Epithelial cell of esophagus (primary cell): ENCODE measurements at regions not wholly inside any gene's neighbourhood (a gene's known extent, or its start where the extent isn't known, plus 50 kb on each side); places are given as distances from the start of the nearest gene placed in this dataset.
A peak's percentile ranks its signal among the peaks of the same experiment; 100 is the strongest.

Source experiments
- DNase-seq: peaks from one replicate; pipeline ENCODE4 v3.0.0; 2010; ENCODE audit warnings: low read depth
- H3K4me3 ChIP-seq: 2 replicates; pipeline ENCODE4 v1.5.1; 2011; ENCODE audit warnings: mild to moderate bottlenecking, low read length, control low read depth
- CTCF ChIP-seq: IDR thresholded peaks from 2 replicates; pipeline ENCODE4 v1.5.1; 2011; ENCODE audit warnings: low read depth, mild to moderate bottlenecking, low read length, control low read depth, inconsistent platforms; ENCODE audit not compliant: insufficient read depth; ENCODE audit errors: missing control alignments

- no peak for DNase-seq
- no peak overlapping the region for H3K4me3 ChIP-seq
- TF ChIP-seq CTCF, result no peak
Measured at GRCh38 chr5:82376307-82376706, 98.2 kb upstream of the RPS23 start.

DNA sequence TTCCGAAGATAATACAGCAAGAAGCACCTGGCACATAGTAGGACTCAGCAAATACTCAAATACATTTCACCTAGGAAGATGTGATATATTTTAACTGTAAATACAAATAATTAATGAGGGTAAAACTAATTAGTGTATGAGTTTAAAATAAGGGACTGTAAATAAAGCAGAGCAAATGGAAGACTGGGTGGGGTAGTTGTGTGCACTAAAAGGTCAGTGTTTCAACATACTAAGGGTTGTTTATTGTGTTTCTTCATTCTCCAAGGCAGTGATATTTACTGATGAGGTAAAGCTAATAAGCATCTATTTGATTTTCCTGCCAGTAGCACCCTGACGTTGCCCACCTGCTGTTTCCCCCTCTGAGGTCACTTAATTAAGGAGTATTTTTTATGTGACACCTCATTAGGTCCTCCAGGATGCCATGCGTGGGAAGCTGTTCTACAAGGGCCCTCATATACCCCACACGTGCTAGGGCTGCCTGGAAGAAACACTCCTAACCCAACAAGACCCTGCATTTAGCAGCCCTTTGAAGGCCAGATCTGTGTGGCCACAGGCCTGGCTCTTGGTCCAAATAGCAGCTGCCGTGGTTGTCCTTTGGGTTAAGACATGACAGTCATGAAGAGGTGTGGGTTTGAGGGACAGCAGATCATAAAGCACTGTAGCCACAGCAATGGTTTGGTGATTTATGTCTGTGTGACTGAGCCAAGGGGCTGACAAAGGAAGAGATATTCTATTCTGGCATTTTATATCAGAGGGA is 97.5 kb upstream of the RPS23 start:
- DNase-seq, result no peak
- no peak for TF ChIP-seq CTCF
- no peak overlapping the region for H3K4me3 ChIP-seq

- no peak for TF ChIP-seq CTCF
- DNase-seq, result no peak
- no peak overlapping the region for H3K4me3 ChIP-seq
Measured at GRCh38 chr5:82374637-82375036, 96.5 kb upstream of the RPS23 start.

DNA sequence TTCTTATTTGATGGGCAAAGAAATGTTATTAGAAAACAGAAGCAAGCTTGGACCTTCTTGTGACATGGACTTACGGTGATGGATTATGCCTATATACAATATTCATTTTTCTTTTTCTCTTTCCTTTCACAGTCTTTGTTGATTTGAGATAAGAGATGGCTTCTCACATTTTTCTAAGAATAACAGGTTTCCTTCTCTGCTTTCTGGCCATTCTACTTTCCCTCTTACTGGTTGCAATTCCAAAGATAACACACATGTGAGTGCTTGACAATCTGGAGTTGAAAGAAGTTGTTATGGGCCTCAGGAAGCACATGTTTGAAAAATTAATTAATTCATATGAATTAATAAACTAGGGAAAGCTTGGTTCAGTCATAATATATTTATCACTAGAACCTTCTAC is 89.8 kb upstream of the RPS23 start:
- H3K4me3 ChIP-seq, result no peak overlapping the region
- TF ChIP-seq CTCF, result no peak
- DNase-seq, result no peak

DNA sequence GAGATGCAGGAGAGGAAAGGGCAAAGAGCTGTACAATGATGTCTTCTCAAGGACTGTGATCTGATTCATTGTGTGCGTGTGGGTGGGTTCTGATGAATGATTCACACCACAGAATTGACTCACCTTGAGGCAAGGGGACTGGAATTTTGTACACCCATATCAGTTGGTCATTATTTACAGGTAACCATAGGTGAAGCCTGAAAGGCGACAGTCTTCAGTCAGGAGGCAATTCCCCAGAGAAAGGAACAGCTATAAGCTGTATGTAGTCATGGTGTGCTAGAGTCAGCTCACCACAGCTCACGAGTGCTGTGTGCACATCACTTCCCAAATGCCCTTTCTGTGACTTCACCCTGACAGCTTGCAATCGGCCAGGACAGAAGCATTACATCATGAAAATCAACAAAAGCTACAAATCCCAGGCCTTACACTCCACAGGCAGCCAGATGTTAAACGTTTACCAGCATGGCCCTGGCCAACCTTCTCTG is 87.6 kb upstream of the RPS23 start:
- no peak for TF ChIP-seq CTCF
- DNase-seq, result peak; percentile 98

DNA sequence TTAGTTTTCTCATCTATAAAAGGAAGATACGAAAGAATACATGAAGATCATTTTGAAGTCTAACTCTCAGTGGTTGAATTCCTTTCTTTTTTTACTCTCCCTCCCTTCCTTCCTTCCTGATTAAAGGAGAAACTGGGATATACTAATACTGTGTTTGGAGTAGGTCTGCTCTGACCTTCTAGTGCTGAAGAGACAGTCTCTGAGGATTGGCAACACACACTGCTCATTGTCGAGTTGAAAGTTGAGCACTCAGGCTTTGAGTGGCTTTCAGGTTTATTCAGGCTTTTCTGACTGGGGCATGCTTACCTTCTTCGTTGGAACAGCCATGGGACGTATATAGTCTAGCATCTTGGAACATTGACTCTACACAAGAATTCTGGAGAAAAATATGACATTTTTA is 86.9 kb upstream of the RPS23 start:
- H3K4me3 ChIP-seq, result no peak overlapping the region
- no peak for DNase-seq
- no peak for TF ChIP-seq CTCF

More for the DNA sequence above, 87.6 kb upstream of the RPS23 start:
- no peak overlapping the region for H3K4me3 ChIP-seq

GRCh38 chr5:82364497-82364896 is 86.3 kb upstream of the RPS23 start:
- peak; percentile 56 for TF ChIP-seq CTCF
- no peak overlapping the region for H3K4me3 ChIP-seq
- peak; percentile 74 for DNase-seq
